Activated B cell treated with CpG ODN at 0.5 μM for 24 hours (primary cell): ENCODE measurements at regions not wholly inside any gene's neighbourhood (a gene's known extent, or its start where the extent isn't known, plus 50 kb on each side); places are given as distances from the start of the nearest gene placed in this dataset.

Experiments used
- ATAC-seq: fragments of 200-7000 bp; cut with Tn5 transposase; one replicate; pipeline ENCODE4 v1.10.0; 2021; ENCODE audit warnings: low read depth, mild to moderate bottlenecking, moderate library complexity
- CTCF ChIA-PET: fragments of 350-600 bp; sonication (Branson Sonifier 250); formaldehyde crosslinking; loops from one replicate; lab custom pipeline; 2021; ENCODE audit warnings: antibody characterized with exemption; lab: Charles Lee
- POLR2A ChIA-PET: fragments of 350-600 bp; sonication (Branson Sonifier 250); formaldehyde crosslinking; loops from one replicate; lab custom pipeline; 2021; ENCODE audit warnings: antibody characterized with exemption; lab: Charles Lee
- DNase-seq: peaks from one replicate; pipeline ENCODE4 v3.0.0; 2022
- H3K27ac Mint-ChIP-seq: one replicate; pipeline ENCODE4 v1.8.0; 2020; ENCODE audit warnings: mixed read lengths
- H3K27me3 Mint-ChIP-seq: one replicate; pipeline ENCODE4 v1.8.0; 2021; ENCODE audit warnings: mixed read lengths
- H3K36me3 Mint-ChIP-seq: one replicate; pipeline ENCODE4 v1.8.0; 2021; ENCODE audit warnings: low read depth, mixed read lengths
- H3K4me1 Mint-ChIP-seq: one replicate; pipeline ENCODE4 v1.8.0; 2021; ENCODE audit warnings: mixed read lengths
- H3K4me3 Mint-ChIP-seq: one replicate; pipeline ENCODE4 v1.8.0; 2020; ENCODE audit warnings: mild to moderate bottlenecking, mixed read lengths
- H3K9me3 Mint-ChIP-seq: one replicate; pipeline ENCODE4 v1.8.0; 2020; ENCODE audit warnings: mixed read lengths
- intact Hi-C: fragments of 100-400 bp; cut with micrococcal nuclease; formaldehyde crosslinking; loops from one replicate; pipeline ENCODE4 v1.15.1; 2024
- TF ChIP-seq, protein P1 (sequence below): fragments of 200-600 bp; IDR thresholded peaks from one replicate; pipeline ENCODE4 v1.8.0; 2022; ENCODE audit warnings: antibody characterized with exemption, mild to moderate bottlenecking

DNA sequence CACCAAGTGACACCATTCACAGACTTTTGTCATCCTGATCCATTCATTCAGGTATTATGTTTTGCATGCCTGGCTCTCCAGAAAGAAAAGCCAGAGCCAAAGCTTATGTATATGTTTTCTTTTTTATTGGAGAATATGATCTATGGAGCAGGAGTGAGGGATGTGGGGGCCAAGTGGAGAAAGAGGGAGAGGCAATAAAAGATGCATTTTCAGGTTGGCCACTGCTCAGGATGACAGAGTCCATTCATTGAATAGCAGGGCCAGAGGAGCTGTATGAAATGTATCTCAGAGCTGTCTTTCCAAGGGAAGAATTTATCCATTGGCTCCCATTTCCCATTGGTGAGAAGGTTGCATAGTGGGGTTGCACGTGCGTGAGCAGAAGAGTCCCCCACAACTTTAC is 416.1 kb downstream of the ATP23 start:
- ATAC-seq, result no peak
- H3K9me3 Mint-ChIP-seq, result no peaks in the 10 kb centered on the region
- ChIA-PET CTCF (no interaction called here), POLR2A (no interaction called here)
- peaks cover 4% of the 10 kb centered on the region for H3K27me3 Mint-ChIP-seq
- no peak for DNase-seq
- H3K4me3 Mint-ChIP-seq, result no peak overlapping the region
- H3K4me1 Mint-ChIP-seq, result no peaks in the 10 kb centered on the region
- no peak overlapping the region for H3K27ac Mint-ChIP-seq
- H3K36me3 Mint-ChIP-seq, result no peaks in the 10 kb centered on the region
- TF ChIP-seq, protein P1, sequence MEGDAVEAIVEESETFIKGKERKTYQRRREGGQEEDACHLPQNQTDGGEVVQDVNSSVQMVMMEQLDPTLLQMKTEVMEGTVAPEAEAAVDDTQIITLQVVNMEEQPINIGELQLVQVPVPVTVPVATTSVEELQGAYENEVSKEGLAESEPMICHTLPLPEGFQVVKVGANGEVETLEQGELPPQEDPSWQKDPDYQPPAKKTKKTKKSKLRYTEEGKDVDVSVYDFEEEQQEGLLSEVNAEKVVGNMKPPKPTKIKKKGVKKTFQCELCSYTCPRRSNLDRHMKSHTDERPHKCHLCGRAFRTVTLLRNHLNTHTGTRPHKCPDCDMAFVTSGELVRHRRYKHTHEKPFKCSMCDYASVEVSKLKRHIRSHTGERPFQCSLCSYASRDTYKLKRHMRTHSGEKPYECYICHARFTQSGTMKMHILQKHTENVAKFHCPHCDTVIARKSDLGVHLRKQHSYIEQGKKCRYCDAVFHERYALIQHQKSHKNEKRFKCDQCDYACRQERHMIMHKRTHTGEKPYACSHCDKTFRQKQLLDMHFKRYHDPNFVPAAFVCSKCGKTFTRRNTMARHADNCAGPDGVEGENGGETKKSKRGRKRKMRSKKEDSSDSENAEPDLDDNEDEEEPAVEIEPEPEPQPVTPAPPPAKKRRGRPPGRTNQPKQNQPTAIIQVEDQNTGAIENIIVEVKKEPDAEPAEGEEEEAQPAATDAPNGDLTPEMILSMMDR, result no peak
- intact Hi-C loops, result no loop called here

DNA sequence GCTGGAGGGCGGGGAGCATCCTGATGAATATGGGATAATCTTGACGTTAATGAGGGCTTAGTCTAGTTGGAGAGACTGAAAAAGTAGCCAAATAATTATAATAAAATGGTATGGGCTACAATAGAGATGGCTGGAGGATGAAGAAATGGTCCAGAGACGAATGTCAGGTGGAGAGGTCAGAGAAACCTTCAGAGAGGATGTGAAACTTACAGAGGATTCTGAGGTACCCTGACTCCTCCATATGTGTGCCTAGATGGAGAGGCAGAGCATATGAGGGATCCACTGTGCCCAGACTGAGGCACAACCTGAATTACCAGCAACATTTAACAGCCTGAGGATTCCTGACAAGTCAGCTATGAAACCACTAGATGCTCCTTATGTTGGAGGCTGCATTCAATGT is 417.0 kb downstream of the ATP23 start:
- DNase-seq, result no peak
- TF ChIP-seq, protein P1, result no peak
- Mint-ChIP-seq H3K4me1 (no peaks in the 10 kb centered on the region), H3K27me3 (peaks cover 4% of the 10 kb centered on the region), H3K27ac (no peak overlapping the region), H3K4me3 (no peak overlapping the region), H3K36me3 (no peaks in the 10 kb centered on the region), H3K9me3 (no peaks in the 10 kb centered on the region)
- ChIA-PET CTCF (no interaction called here), POLR2A (no interaction called here)
- intact Hi-C loops, result no loop called here
- no peak for ATAC-seq

DNA sequence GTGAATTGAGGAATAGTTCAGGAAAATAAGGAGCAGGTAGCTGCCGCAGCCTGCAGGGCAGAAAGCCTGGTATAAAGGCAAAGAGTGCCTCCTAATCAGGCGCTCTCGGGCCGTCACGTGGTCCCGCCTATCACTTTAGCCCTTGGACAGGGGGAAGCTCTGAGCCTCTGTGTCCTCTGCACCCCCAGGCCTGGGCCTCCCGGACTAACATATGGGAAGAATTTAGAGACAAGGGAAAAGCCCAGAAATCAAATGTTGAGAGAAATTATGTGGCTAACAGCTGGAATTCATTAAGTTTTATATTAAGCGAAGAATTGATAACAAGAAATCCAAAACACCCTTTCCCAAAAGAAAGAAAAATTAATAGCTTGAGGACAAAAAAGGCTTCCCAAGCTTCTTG is 417.7 kb downstream of the ATP23 start:
- no peak overlapping the region for H3K4me3 Mint-ChIP-seq
- peaks cover 4% of the 10 kb centered on the region for H3K27me3 Mint-ChIP-seq
- TF ChIP-seq, protein P1, result no peak
- no peak for DNase-seq
- intact Hi-C loops, result no loop called here
- no peak for ATAC-seq
- H3K9me3 Mint-ChIP-seq, result no peaks in the 10 kb centered on the region
- ChIA-PET CTCF (interaction anchor here (1.4 kb wide), 1 partner anchor 12 kb away, joined by 6 read pairs; no protein-coding TSS in a partner anchor), POLR2A (no interaction called here)
- H3K27ac Mint-ChIP-seq, result no peak overlapping the region
- no peaks in the 10 kb centered on the region for H3K36me3 Mint-ChIP-seq
- no peaks in the 10 kb centered on the region for H3K4me1 Mint-ChIP-seq

DNA sequence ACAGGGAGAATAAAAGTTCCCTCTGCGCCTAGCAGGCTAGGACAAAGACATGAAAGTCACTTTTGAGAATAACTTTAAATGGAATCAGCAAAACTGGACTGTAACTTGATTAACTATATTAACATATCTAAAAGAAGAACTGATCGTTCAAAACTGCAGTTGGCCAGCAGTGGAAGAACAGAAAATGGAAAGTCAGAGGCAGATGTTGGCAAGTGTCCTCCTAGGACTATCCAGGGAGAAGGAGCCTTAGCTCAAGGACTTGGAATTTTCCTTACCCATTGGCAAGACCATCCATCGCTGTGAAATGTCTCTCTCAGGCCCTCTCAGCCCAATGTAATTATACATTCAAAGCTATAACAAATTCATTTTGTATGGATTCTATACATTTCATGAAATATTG is 419.7 kb downstream of the ATP23 start:
- intact Hi-C loops, result no loop called here

DNA sequence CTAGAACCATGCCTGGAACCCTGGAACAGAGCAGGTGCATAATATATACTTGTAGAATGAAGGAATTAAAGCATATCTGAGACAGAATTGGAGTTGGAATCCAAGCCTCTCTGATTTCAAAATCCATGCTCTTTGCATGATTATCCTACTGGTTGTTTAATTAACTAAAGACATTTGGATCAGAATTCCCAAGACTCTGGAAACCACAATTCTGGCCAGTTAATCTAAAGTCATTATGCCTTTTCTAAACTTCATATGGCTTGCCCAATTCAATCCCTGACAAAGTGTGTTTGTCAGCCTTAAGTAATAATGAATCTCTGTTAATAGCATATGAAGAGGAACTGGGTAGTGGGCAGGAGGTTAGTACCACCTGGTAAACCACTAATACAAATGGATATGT is 422.6 kb downstream of the ATP23 start:
- TF ChIP-seq, protein P1, result no peak
- POLR2A ChIA-PET, result no interaction called here
- CTCF ChIA-PET, result no interaction called here
- intact Hi-C loops, result no loop called here
- Mint-ChIP-seq H3K27ac (no peak overlapping the region), H3K4me3 (no peak overlapping the region), H3K36me3 (no peaks in the 10 kb centered on the region), H3K4me1 (no peaks in the 10 kb centered on the region), H3K27me3 (no peaks in the 10 kb centered on the region), H3K9me3 (no peaks in the 10 kb centered on the region)
- no peak for ATAC-seq
- DNase-seq, result no peak

More for the DNA sequence above, 419.7 kb downstream of the ATP23 start:
- no peaks in the 10 kb centered on the region for H3K4me1 Mint-ChIP-seq
- TF ChIP-seq, protein P1, result no peak
- CTCF ChIA-PET, result no interaction called here
- POLR2A ChIA-PET, result no interaction called here
- H3K27ac Mint-ChIP-seq, result no peak overlapping the region
- ATAC-seq (no peak), DNase-seq (no peak)
- H3K9me3 Mint-ChIP-seq, result no peaks in the 10 kb centered on the region
- no peaks in the 10 kb centered on the region for H3K36me3 Mint-ChIP-seq
- no peak overlapping the region for H3K4me3 Mint-ChIP-seq
- H3K27me3 Mint-ChIP-seq, result peaks cover 1% of the 10 kb centered on the region
